Mesenchymal stem cell (in vitro differentiated cells and primary cell): ENCODE measurements at regions not wholly inside any gene's neighbourhood (a gene's known extent, or its start where the extent isn't known, plus 50 kb on each side); places are given as distances from the start of the nearest gene placed in this dataset.

ENCODE experiments used
- DNase-seq: peaks from one replicate; pipeline ENCODE4 v3.0.0-alpha.2; 2013
- H2AFZ ChIP-seq: one replicate; pipeline ENCODE4 v1.6.1; 2013; ENCODE audit warnings: low read depth, mild to moderate bottlenecking, control low read depth, inconsistent platforms, low read length, moderate library complexity
- H2AK5ac ChIP-seq: 2 replicates; pipeline ENCODE4 v1.6.1; 2013; ENCODE audit warnings: low read length, moderate library complexity, mild to moderate bottlenecking, inconsistent platforms; ENCODE audit not compliant: severe bottlenecking
- H2BK120ac ChIP-seq: one replicate; pipeline ENCODE4 v1.6.1; 2013; ENCODE audit warnings: low read depth, mild to moderate bottlenecking, inconsistent platforms, low read length, moderate library complexity
- H2BK12ac ChIP-seq, 2 experiments: one replicate each; pipeline ENCODE4 v1.6.1; 2013; ENCODE audit warnings: inconsistent platforms in 2 of 2, low read length in 2 of 2, mild to moderate bottlenecking in 2 of 2, moderate library complexity in 2 of 2, control low read depth in 1 of 2
- H2BK15ac ChIP-seq: one replicate; pipeline ENCODE4 v1.6.1; 2013; ENCODE audit warnings: mild to moderate bottlenecking, low read depth, inconsistent platforms; ENCODE audit not compliant: poor library complexity, severe bottlenecking
- H2BK5ac ChIP-seq: 2 replicates; pipeline ENCODE4 v1.6.1; 2013; ENCODE audit warnings: low read depth, mild to moderate bottlenecking, low read length, control low read depth, inconsistent platforms; ENCODE audit not compliant: poor library complexity, severe bottlenecking
- H3K14ac ChIP-seq, 2 experiments: one replicate each; pipeline ENCODE4 v1.6.1; 2013; ENCODE audit warnings: inconsistent platforms in 2 of 2, low read length in 2 of 2, control low read depth in 1 of 2, mild to moderate bottlenecking in 1 of 2, moderate library complexity in 1 of 2
- H3K18ac ChIP-seq, 2 experiments: one replicate each; pipeline ENCODE4 v1.6.1; 2013; ENCODE audit warnings: inconsistent platforms in 2 of 2, low read length in 2 of 2, control low read depth in 1 of 2, low read depth in 1 of 2, mild to moderate bottlenecking in 1 of 2
- H3K23ac ChIP-seq, 2 experiments: one replicate each; pipeline ENCODE4 v1.6.1; 2013; ENCODE audit warnings: inconsistent platforms in 2 of 2, low read length in 2 of 2, mild to moderate bottlenecking in 2 of 2, moderate library complexity in 2 of 2, control low read depth in 1 of 2
- H3K27ac ChIP-seq: 2 replicates; pipeline ENCODE4 v1.5.1; 2013; ENCODE audit warnings: mild to moderate bottlenecking, moderate library complexity, low read length, control low read depth, inconsistent platforms; ENCODE audit not compliant: poor library complexity, severe bottlenecking
- H3K27me3 ChIP-seq, 2 experiments: 2 replicates each; pipeline versions ENCODE4 v1.6.1 to v1.7.0; 2013; ENCODE audit warnings: low read length in 2 of 2, mild to moderate bottlenecking in 2 of 2, moderate library complexity in 2 of 2, control low read depth in 1 of 2, inconsistent platforms in 1 of 2; ENCODE audit not compliant: control insufficient read depth in 1 of 2, insufficient read depth in 1 of 2
- H3K36me3 ChIP-seq, 2 experiments: 2 replicates each; pipeline versions ENCODE4 v1.6.1 to v1.7.0; 2013; ENCODE audit warnings: low read length in 2 of 2, control low read depth in 1 of 2, inconsistent platforms in 1 of 2, low read depth in 1 of 2, mild to moderate bottlenecking in 1 of 2; ENCODE audit not compliant: insufficient read depth in 2 of 2, control insufficient read depth in 1 of 2
- H3K4ac ChIP-seq, 2 experiments: one replicate each; pipeline ENCODE4 v1.6.1; 2013; ENCODE audit warnings: inconsistent platforms in 2 of 2, low read length in 2 of 2, mild to moderate bottlenecking in 2 of 2, moderate library complexity in 2 of 2, control low read depth in 1 of 2, low read depth in 1 of 2
- H3K4me1 ChIP-seq: 2 replicates; pipeline ENCODE4 v1.6.1; 2013; ENCODE audit warnings: low read depth, low read length, control low read depth; ENCODE audit not compliant: control insufficient read depth, insufficient read depth
- H3K4me2 ChIP-seq: 2 replicates; pipeline ENCODE4 v1.6.1; 2013; ENCODE audit warnings: low read length, mild to moderate bottlenecking, inconsistent platforms; ENCODE audit not compliant: poor library complexity, severe bottlenecking
- H3K4me3 ChIP-seq, 2 experiments: 2 replicates each; pipeline versions ENCODE4 v1.5.1 to v1.7.0; 2013; ENCODE audit warnings: low read length in 2 of 2, mild to moderate bottlenecking in 2 of 2, control low read depth in 1 of 2, low read depth in 1 of 2; ENCODE audit not compliant: insufficient read depth in 1 of 2
- H3K79me1 ChIP-seq: replicated peaks from 2 replicates; pipeline ENCODE4 v1.6.1; 2013; ENCODE audit warnings: mild to moderate bottlenecking, control low read depth, low read length, inconsistent platforms; ENCODE audit not compliant: poor library complexity, severe bottlenecking
- H3K9ac ChIP-seq: 2 replicates; pipeline ENCODE4 v1.7.0; 2013; ENCODE audit warnings: mild to moderate bottlenecking, low read length, moderate library complexity
- H3K9me3 ChIP-seq: 2 replicates; pipeline ENCODE4 v1.7.0; 2013; ENCODE audit warnings: mild to moderate bottlenecking, low read length; ENCODE audit not compliant: control insufficient read depth
- H4K8ac ChIP-seq: one replicate; pipeline ENCODE4 v1.6.1; 2013; ENCODE audit warnings: inconsistent platforms, mild to moderate bottlenecking, low read length, moderate library complexity
- H4K91ac ChIP-seq: one replicate; pipeline ENCODE4 v1.6.1; 2013; ENCODE audit warnings: mild to moderate bottlenecking, low read length, inconsistent platforms
- WGBS: methylation state at CpG from one replicate; pipeline ENCODE4 v1.1.7; 2013; ENCODE audit warnings: mixed read lengths; 5-methylcytosine and 5-hydroxymethylcytosine counted together

DNA sequence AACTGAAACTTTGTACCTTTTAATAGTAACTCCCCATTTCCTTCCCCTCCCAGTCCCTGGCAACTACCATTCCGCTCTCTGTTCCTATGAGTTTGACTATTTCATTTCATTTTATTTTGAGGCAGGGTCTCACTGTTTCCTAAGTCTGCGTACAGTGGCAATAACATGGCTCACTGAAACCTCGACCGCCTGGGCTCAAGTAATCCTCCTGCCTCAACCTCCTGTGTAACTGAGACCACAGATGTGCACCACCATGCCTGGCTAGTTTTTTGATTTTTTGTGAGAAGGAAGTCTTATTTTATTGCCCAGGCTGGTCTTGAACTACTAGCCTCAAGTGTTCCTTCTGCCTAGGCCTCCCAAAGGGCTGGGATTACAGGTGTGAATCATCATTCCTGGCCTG is 808.1 kb downstream of the CDH11 start:
- H3K4me1 ChIP-seq = no peaks in the 10 kb centered on the region
- no peak overlapping the region for H3K4ac ChIP-seq
- H3K9me3 ChIP-seq = peaks cover 6% of the 10 kb centered on the region
- no peak overlapping the region for H3K23ac ChIP-seq
- no peak overlapping the region for H3K14ac ChIP-seq
- H4K91ac ChIP-seq = no peak overlapping the region
- H3K27ac ChIP-seq = no peak overlapping the region
- H3K4me3 ChIP-seq = no peak overlapping the region
- H2BK120ac ChIP-seq = no peak overlapping the region
- no peak overlapping the region for H2BK15ac ChIP-seq
- no peaks in the 10 kb centered on the region for H3K27me3 ChIP-seq
- H4K8ac ChIP-seq = no peak overlapping the region
- H3K4me2 ChIP-seq = no peak overlapping the region
- no peak overlapping the region for H2BK5ac ChIP-seq
- H2AFZ ChIP-seq = no peak overlapping the region
- no peak for DNase-seq
- H3K9ac ChIP-seq = no peak overlapping the region
- no peak overlapping the region for H2AK5ac ChIP-seq
- WGBS = 87% methylated on average over 4 of the region's 4 CpGs
- H2BK12ac ChIP-seq = no peak overlapping the region
- H3K79me1 ChIP-seq = no peaks in the 10 kb centered on the region
- no peaks in the 10 kb centered on the region for H3K36me3 ChIP-seq
- H3K18ac ChIP-seq = no peak overlapping the region

DNA sequence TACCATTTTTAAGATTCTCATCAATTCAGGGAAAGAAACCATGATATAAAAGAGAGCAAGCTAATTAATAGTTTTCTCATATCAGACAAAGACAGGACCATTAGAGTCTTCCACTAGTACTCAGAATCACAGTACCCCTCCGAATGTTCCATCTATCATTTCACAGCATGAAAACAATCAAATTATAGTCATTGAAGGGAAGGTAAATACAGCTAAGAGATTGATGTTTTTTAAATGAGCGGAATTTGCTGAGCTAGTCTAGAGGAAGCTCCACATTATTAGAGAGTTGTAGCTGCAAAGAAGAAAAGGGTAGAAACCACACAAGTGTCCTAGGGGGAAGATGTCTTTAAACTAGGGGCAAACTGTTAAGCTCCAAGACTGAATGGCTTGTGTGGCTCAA is 808.9 kb downstream of the CDH11 start:
- Histone ChIP-seq H3K9me3 (peaks cover 6% of the 10 kb centered on the region), H3K14ac (no peak overlapping the region), H3K4me3 (no peak overlapping the region), H4K91ac (no peak overlapping the region), H3K4me2 (no peak overlapping the region), H3K9ac (no peak overlapping the region), H2BK15ac (no peak overlapping the region), H3K4me1 (peaks cover 2% of the 10 kb centered on the region), H3K79me1 (no peaks in the 10 kb centered on the region), H4K8ac (no peak overlapping the region), H2BK12ac (no peak overlapping the region), H3K23ac (no peak overlapping the region), H3K36me3 (no peaks in the 10 kb centered on the region), H2AK5ac (no peak overlapping the region), H2BK5ac (no peak overlapping the region), H2AFZ (no peak overlapping the region), H3K27ac (no peak overlapping the region), H3K27me3 (no peaks in the 10 kb centered on the region), H2BK120ac (no peak overlapping the region), H3K4ac (no peak overlapping the region), H3K18ac (no peak overlapping the region)
- no peak for DNase-seq
- WGBS = 83% methylated on average over 2 of the region's 2 CpGs

DNA sequence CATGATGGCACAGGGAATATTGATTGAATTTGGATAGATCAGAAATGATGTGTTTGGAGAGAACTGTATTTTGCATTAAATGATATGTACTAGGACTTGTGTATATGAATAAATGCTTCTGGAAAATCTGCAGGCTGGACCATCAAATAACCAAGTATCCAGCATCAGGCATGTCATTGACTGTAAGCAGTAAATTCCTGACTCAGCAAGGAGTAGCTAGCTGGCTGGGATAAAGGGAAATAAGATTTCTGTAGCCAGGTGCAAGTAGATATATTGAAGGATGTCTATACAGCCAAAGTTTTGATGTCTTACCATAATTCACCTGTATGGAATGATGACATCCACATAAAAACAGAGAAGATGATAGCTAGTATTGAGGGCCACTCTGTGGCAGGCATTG is 809.6 kb downstream of the CDH11 start:
- H3K4ac ChIP-seq = no peak overlapping the region
- H3K18ac ChIP-seq = no peak overlapping the region
- no peak overlapping the region for H3K27ac ChIP-seq
- H3K9me3 ChIP-seq = peaks cover 6% of the 10 kb centered on the region
- no peaks in the 10 kb centered on the region for H3K36me3 ChIP-seq
- DNase-seq = no peak
- H4K91ac ChIP-seq = no peak overlapping the region
- H2AK5ac ChIP-seq = no peak overlapping the region
- H3K79me1 ChIP-seq = no peaks in the 10 kb centered on the region
- no peak overlapping the region for H3K14ac ChIP-seq
- peaks cover 2% of the 10 kb centered on the region for H3K4me1 ChIP-seq
- H2BK120ac ChIP-seq = no peak overlapping the region
- H3K9ac ChIP-seq = no peak overlapping the region
- no peak overlapping the region for H2AFZ ChIP-seq
- no peak overlapping the region for H2BK12ac ChIP-seq
- H2BK5ac ChIP-seq = no peak overlapping the region
- H4K8ac ChIP-seq = no peak overlapping the region
- no peak overlapping the region for H3K4me3 ChIP-seq
- no peak overlapping the region for H3K4me2 ChIP-seq
- no peaks in the 10 kb centered on the region for H3K27me3 ChIP-seq
- no peak overlapping the region for H2BK15ac ChIP-seq
- H3K23ac ChIP-seq = no peak overlapping the region

DNA sequence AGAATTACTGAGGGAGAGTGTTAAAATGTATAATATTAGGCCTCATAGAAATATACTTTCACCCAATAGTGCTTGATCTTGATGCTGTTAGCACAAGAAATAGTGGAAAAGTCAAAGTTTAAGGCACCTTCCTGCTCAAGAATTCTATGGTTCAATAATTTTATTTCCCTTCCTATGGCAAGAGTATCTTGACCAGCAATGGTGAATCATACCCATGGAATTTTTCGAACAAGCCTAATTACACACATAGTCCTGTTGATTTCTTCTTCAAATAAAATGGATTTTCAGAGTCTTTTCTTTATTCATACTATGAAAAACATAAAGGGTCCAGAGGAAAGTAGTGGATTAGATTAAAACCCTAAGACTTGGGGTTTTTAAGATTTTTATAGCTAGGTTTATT is 810.6 kb downstream of the CDH11 start:
- Histone ChIP-seq H3K14ac (no peak overlapping the region), H3K27ac (no peak overlapping the region), H3K79me1 (no peaks in the 10 kb centered on the region), H4K91ac (no peak overlapping the region), H2AK5ac (no peak overlapping the region), H3K36me3 (no peaks in the 10 kb centered on the region), H3K4ac (no peak overlapping the region), H3K4me2 (no peak overlapping the region), H3K4me1 (peaks cover 2% of the 10 kb centered on the region), H2BK15ac (no peak overlapping the region), H3K27me3 (no peaks in the 10 kb centered on the region), H2AFZ (no peak overlapping the region), H2BK12ac (no peak overlapping the region), H3K23ac (no peak overlapping the region), H3K9me3 (peaks cover 6% of the 10 kb centered on the region), H2BK120ac (no peak overlapping the region), H3K9ac (no peak overlapping the region), H4K8ac (no peak overlapping the region), H3K18ac (no peak overlapping the region), H3K4me3 (no peak overlapping the region), H2BK5ac (no peak overlapping the region)
- DNase-seq = no peak
- 100% methylated on average over 1 of the region's 1 CpG for WGBS
